GM18519 (cell line): ENCODE measurements at regions not wholly inside any gene's neighbourhood (a gene's known extent, or its start where the extent isn't known, plus 50 kb on each side); places are given as distances from the start of the nearest gene placed in this dataset.
A peak's percentile ranks its signal among the peaks of the same experiment; 100 is the strongest.
"Not testable (repeated sequence)": the region's sequence is repeated elsewhere in the genome, so short reads cannot be mapped to it uniquely, and the experiment has no call there.

ENCODE experiments used
- ATAC-seq: cut with Tn5 transposase; IDR thresholded peaks from one replicate; pipeline ENCODE4 v1.9.1; 2021; ENCODE audit warnings: mild to moderate bottlenecking, moderate library complexity; ENCODE audit not compliant: unreplicated experiment, low FRiP score

DNA sequence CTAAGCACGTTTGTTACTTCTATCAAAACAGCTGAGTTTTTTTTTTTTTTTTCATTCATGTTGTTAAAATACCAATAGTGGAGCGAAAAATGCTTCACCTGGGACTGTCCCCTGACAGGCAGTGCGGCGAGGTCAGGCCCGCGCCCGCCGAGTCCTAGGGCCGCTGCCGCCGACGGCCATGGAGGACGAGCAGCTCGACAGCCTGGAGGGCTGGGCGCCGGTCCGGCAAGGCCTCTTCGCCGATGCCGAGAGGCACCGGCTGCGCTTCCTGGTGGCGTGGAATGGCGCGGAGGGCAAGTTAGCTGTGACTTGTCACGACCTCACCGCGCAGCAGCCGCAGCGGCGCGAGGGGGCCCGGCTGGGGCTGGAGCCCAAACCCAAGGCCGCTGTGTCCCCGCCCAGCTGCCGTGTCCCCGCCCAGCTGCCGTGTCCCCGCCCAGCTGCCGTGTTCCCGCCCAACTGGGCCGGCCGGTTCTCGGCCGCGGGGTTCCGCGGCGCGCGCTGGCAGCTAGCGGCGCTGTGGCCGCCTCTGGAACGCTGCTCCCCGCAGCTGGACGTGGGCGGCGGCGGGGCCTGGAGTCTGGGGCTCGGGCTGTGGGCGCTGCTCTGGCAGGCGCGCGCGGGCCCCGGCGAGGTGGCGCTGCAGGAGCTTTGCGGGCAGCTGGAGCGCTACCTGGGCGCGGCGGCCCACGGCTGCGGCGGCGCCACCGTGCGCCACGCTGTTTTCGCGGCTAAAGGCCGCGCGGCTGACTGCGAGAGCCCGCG lies 56.7 kb upstream of the GOLGA8R start:
- peak; percentile 82 for ATAC-seq

DNA sequence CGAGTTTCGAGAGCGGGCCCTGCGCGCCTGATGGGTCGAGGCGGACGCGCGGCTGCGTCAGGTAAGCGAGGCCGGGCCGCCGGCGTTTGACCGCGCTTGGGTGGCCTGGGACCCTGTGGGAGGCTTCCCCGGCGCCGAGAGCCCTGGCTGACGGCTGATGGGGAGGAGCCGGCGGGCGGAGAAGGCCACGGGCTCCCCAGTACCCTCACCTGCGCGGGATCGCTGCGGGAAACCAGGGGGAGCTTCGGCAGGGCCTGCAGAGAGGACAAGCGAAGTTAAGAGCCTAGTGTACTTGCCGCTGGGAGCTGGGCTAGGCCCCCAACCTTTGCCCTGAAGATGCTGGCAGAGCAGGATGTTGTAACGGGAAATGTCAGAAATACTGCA lies 57.3 kb upstream of the GOLGA8R start:
- not testable (repeated sequence) for ATAC-seq

DNA sequence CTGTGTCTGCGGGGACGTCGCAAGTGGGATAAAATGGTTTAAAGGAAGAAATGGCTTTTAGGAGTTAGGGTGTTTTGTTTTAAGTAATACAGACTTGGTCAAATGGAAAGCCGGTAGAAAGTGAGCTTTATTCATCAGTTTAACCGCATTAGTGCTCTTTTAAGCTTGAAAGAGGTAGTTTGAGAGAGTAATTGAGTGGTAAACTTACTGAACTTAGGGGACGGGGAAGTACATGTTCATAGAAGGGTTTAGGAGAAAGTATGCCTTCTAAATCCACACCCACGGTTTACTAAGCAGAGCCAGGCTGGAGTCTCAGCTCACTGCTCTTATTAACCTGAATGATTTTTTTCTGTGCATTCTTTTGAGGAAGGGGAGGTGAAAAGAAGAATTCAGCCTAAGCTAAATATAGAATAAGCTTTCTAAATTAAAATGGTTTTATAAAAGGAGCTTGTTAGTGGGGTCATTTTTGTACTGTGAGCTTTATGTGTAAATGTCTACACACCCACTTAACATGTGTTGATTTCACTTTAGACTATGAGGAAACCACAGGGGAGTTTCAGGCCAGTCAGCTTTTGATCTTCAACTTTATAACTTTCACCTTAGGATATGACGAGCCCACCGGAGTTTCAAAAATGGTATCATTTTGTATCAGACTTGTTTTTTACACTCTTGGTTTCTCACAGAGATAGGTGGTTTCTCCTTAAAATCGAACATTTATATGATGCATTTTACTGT lies 57.9 kb upstream of the GOLGA8R start:
- not testable (repeated sequence) for ATAC-seq

DNA sequence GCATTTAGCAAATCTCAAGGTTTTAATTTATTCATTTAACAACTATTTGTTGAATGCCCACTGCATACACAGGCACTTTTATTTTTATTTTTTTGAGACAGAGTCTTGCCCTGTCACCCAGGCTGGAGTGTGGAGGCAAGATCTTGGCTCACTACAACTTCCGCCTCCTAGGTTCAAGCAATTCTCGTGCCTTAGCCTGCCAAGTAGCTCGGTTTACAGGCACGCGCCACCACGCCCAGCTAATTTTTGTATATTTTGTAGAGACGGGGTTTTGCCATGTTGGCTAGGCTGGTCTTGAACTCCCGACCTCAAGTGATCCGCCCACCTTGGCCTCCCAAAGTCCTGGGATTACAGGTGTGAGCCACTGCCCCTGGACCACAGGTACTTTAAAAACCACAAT lies 67.0 kb upstream of the GOLGA8Q start:
- not testable (repeated sequence) for ATAC-seq

DNA sequence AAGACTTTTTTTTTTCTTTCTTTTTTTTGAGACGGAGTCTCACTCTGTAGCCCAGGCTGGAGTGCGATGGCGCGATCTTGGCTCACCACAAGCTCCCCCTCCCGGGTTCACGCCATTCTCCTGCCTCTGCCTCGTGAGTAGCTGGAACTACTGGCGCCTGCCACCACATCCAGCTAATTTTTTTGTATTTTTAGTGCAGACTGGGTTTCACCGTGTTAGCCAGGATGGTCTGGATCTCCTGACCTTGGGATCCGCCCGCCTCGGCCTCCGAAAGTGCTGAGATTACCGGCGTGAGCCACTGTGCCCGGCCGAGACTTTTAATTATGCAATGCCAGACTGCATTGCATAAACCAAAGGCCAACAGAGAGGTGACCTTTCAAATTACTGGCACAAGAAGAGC lies 62.6 kb upstream of the GOLGA8Q start:
- not testable (repeated sequence) for ATAC-seq

DNA sequence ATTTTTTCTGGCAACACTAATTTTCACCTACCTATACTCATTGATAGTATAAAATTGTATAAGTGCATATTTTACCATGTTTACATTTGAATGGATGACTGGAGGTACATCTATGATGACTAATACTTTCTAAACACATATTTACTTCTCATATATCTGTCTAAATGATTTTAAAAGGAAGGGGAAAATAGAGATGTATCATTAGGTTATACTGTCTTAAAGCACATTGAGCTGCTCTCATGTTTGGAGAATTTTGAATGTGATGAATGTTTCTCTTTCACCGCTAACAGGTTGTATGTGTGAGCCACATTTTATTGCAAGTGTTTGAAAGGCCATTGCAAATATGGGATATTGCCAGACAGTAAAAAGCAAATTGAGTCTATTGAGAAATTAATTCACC lies 61.5 kb upstream of the GOLGA8Q start:
- not testable (repeated sequence) for ATAC-seq

DNA sequence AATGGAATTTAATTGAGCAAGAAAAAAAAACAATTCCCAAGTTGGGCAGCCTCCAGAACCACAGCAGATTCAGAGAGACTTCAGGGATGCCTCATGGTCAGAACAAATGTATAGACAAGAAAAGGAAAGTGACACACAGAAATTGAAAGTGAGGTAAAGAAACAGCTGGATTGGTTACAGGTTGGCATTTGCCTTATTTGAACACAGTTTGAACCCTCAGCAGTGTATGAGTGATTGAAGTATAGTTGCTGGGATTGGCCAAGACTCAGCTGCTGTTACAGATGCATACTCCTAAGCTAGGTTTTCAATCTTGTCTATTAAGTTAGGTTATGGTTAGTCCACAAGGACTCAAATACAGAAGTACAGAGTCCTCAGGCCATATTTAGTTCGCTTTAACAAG lies 57.9 kb upstream of the GOLGA8Q start:
- ATAC-seq: not testable (repeated sequence)

DNA sequence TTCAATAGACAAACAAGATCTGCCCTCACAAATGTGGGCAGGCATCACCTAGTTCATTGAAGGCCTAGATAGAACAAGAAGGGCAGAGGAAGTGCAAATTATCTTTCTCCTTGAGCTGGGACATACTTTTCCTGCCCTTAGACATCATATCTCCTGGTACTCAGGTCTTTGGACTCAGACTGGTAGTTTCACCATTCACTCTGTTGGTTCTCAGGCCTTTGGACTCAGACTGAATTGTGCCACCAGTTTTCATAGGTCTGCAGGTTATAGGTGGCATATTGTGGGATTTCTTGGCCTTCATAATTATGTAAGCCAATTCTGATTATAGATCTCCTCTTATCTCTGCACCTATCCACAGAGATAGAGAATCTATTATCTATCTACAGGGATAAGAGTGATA lies 54.6 kb upstream of the GOLGA8Q start:
- not testable (repeated sequence) for ATAC-seq

DNA sequence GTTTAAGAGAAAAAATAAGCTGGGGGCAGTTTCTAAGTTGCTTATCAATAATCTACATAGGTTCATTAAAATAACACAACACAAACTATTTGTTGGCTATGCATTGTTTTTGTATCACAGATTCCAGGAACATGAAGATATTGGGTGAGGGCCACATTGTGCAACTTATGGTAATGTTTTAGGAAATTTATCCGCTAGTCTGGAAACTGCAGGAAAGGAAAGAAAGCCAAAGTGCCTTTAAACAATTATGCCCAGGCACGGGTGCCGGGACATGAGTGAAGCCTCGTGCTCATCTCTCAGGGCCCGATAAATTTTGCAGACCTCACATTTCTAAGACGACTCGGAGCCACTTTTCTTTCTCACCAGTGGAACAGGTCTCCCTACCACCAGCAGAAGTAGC lies 52.6 kb upstream of the GOLGA8Q start:
- not testable (repeated sequence) for ATAC-seq

DNA sequence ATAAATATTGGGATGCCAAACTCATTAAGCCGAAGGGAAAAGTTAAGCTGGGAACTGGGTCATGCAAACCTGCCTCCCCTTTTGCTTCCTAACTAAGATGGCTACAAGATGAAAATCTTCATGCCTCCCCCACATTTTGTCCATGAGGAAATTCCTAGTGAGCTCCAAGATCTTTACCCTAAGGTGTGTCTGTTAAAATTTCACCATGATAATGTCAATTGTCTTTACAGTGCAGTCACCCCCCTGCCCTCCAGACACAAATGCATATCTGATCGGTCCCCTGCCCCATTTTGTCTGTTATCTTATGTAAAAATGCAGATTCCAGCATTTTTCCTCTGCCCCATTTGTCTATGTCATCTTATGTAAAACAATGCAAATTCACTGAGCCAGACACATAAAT lies 51.3 kb upstream of the GOLGA8Q start:
- not testable (repeated sequence) for ATAC-seq
